Neural cell (in vitro differentiated cells): ENCODE measurements at regions not wholly inside any gene's neighbourhood (a gene's known extent, or its start where the extent isn't known, plus 50 kb on each side); places are given as distances from the start of the nearest gene placed in this dataset.
A peak's percentile ranks its signal among the peaks of the same experiment; 100 is the strongest.

Experiments used
- H2AFZ ChIP-seq: fragments of 200-600, 300-800 bp; sonication (generic), shearing (Covaris generic); 2 replicates; pipeline ENCODE4 v1.6.0; 2014; ENCODE audit warnings: low read depth, mild to moderate bottlenecking, antibody characterized with exemption, low read length, moderate library complexity
- H3F3A ChIP-seq: fragments of 200-600 bp; shearing (Covaris generic); 2 replicates; pipeline ENCODE4 v1.6.1; 2016; ENCODE audit warnings: mild to moderate bottlenecking, moderate library complexity, mixed read lengths, antibody characterized with exemption, low read length; ENCODE audit not compliant: insufficient read depth, poor library complexity, severe bottlenecking
- H3K27ac ChIP-seq: fragments of 200-600, 300-800 bp; sonication (generic), shearing (Covaris generic); 2 replicates; pipeline ENCODE4 v1.5.1; 2014; ENCODE audit warnings: mild to moderate bottlenecking, low read length, moderate library complexity
- H3K27me3 ChIP-seq: fragments of 300-800, 200-600 bp; sonication (generic), shearing (Covaris generic); 2 replicates; pipeline ENCODE4 v1.6.0; 2014; ENCODE audit warnings: mild to moderate bottlenecking, low read depth, low read length, moderate library complexity; ENCODE audit not compliant: insufficient read depth
- H3K36me3 ChIP-seq: fragments of 300-800, 200-600 bp; sonication (generic), shearing (Covaris generic); 2 replicates; pipeline ENCODE4 v1.5.1; 2014; ENCODE audit warnings: mild to moderate bottlenecking, antibody characterized with exemption, low read length, moderate library complexity; ENCODE audit not compliant: insufficient read depth
- H3K4me2 ChIP-seq: fragments of 300-800, 200-600 bp; sonication (generic), shearing (Covaris generic); 2 replicates; pipeline ENCODE4 v1.6.0; 2014; ENCODE audit warnings: mild to moderate bottlenecking, low read length
- H3K4me3 ChIP-seq: fragments of 300-800, 200-600 bp; sonication (generic), shearing (Covaris generic); 2 replicates; pipeline ENCODE4 v1.5.1; 2014; ENCODE audit warnings: mild to moderate bottlenecking, low read length, moderate library complexity
- H3K79me2 ChIP-seq: fragments of 200-600 bp; shearing (Covaris generic); replicated peaks from 2 replicates; pipeline ENCODE4 v1.6.0; 2014; ENCODE audit warnings: mild to moderate bottlenecking, low read length, moderate library complexity; ENCODE audit not compliant: insufficient read depth
- H3K9ac ChIP-seq: fragments of 300-800, 200-600 bp; sonication (generic), shearing (Covaris generic); 2 replicates; pipeline ENCODE4 v1.6.1; 2016; ENCODE audit warnings: mild to moderate bottlenecking, low read length, mixed read lengths
- H3K9me2 ChIP-seq: fragments of 200-600 bp; shearing (Covaris generic); 2 replicates; pipeline ENCODE4 v1.6.1; 2016; ENCODE audit warnings: mild to moderate bottlenecking, low read length, mixed read lengths; ENCODE audit not compliant: insufficient read depth
- H3K9me3 ChIP-seq: fragments of 200-600, 300-800 bp; sonication (generic), shearing (Covaris generic); 2 replicates; pipeline ENCODE4 v1.6.1; 2016; ENCODE audit warnings: mild to moderate bottlenecking, mixed run types, low read length, moderate library complexity, mixed read lengths
- H4K20me1 ChIP-seq: fragments of 200-600 bp; shearing (Covaris generic); 2 replicates; pipeline ENCODE4 v1.6.1; 2016; ENCODE audit warnings: mild to moderate bottlenecking, mixed run types; ENCODE audit not compliant: insufficient read depth
- CTCF ChIP-seq: fragments of 450-650 bp; IDR thresholded peaks from 2 replicates; pipeline ENCODE4 v1.5.1; 2014; ENCODE audit warnings: antibody characterized with exemption, mild to moderate bottlenecking, moderate library complexity; ENCODE audit not compliant: poor library complexity, severe bottlenecking
- EP300 ChIP-seq: fragments of 450-650 bp; conservative IDR thresholded peaks from 2 replicates; pipeline ENCODE4 v1.6.1; 2014; ENCODE audit warnings: antibody characterized with exemption, mild to moderate bottlenecking, moderate library complexity; ENCODE audit not compliant: poor library complexity, severe bottlenecking
- EZH2 ChIP-seq: fragments of 200-600, 300-800 bp; shearing (Covaris generic), sonication (generic); IDR thresholded peaks from 2 replicates; pipeline ENCODE4 v1.6.1; 2014; ENCODE audit warnings: antibody characterized with exemption, low read length, borderline replicate concordance, mild to moderate bottlenecking; ENCODE audit not compliant: insufficient read depth, poor library complexity, severe bottlenecking
- MXI1 ChIP-seq: fragments of 450-650 bp; conservative IDR thresholded peaks from 2 replicates; pipeline ENCODE4 v1.6.1; 2014; ENCODE audit warnings: antibody characterized with exemption, mild to moderate bottlenecking; ENCODE audit not compliant: poor library complexity, severe bottlenecking
- POLR2AphosphoS5 ChIP-seq: IDR thresholded peaks from 2 replicates; pipeline ENCODE4 v1.6.1; 2012
- RAD21 ChIP-seq: fragments of 450-650 bp; conservative IDR thresholded peaks from 2 replicates; pipeline ENCODE4 v1.6.1; 2014; ENCODE audit warnings: antibody characterized with exemption, mild to moderate bottlenecking, moderate library complexity
- REST ChIP-seq: IDR thresholded peaks from 2 replicates; pipeline ENCODE4 v1.6.1; 2012; ENCODE audit warnings: borderline replicate concordance
- SMC3 ChIP-seq: fragments of 450-650 bp; conservative IDR thresholded peaks from 2 replicates; pipeline ENCODE4 v1.6.1; 2014; ENCODE audit warnings: antibody characterized with exemption, mild to moderate bottlenecking, moderate library complexity; ENCODE audit not compliant: poor library complexity
- TAF1 ChIP-seq: IDR thresholded peaks from 2 replicates; pipeline ENCODE4 v1.6.1; 2012; ENCODE audit warnings: low read depth

- H2AFZ ChIP-seq, result no peak overlapping the region
- H3K4me2 ChIP-seq, result no peak overlapping the region
- H3K9ac ChIP-seq, result no peak overlapping the region
- no peaks in the 10 kb centered on the region for H3F3A ChIP-seq
- no peaks in the 10 kb centered on the region for H3K36me3 ChIP-seq
- no peak for TF ChIP-seq MXI1
- TF ChIP-seq SMC3, result no peak
- no peak for TF ChIP-seq EZH2
- TF ChIP-seq CTCF, result no peak
- TF ChIP-seq POLR2AphosphoS5, result no peak
- TF ChIP-seq EP300, result no peak
- TF ChIP-seq RAD21, result no peak
- no peak for TF ChIP-seq TAF1
- no peak for TF ChIP-seq REST
- no peaks in the 10 kb centered on the region for H3K79me2 ChIP-seq
- no peak overlapping the region for H3K27ac ChIP-seq
- H3K9me3 ChIP-seq, result no peaks in the 10 kb centered on the region
- H3K27me3 ChIP-seq, result no peaks in the 10 kb centered on the region
- H3K4me3 ChIP-seq, result peak overlapping the region; percentile 14
- H3K9me2 ChIP-seq, result no peaks in the 10 kb centered on the region
- H4K20me1 ChIP-seq, result no peaks in the 10 kb centered on the region
Measured at GRCh38 chr15:45759936-45760335, 125.1 kb downstream of the SQOR start.

- Histone ChIP-seq H3K27me3 (no peaks in the 10 kb centered on the region), H3K36me3 (no peaks in the 10 kb centered on the region), H4K20me1 (no peaks in the 10 kb centered on the region), H3K27ac (peak overlapping the region; percentile 42), H3K4me2 (no peak overlapping the region), H3K9me2 (no peaks in the 10 kb centered on the region), H2AFZ (no peak overlapping the region), H3K4me3 (no peak overlapping the region), H3F3A (no peaks in the 10 kb centered on the region), H3K79me2 (no peaks in the 10 kb centered on the region), H3K9me3 (no peaks in the 10 kb centered on the region), H3K9ac (no peak overlapping the region)
- TF ChIP-seq RAD21 (no peak), TAF1 (no peak), EP300 (no peak), POLR2AphosphoS5 (no peak), REST (no peak), MXI1 (no peak), SMC3 (no peak), EZH2 (no peak), CTCF (no peak)
Measured at GRCh38 chr15:45762726-45763125, 127.9 kb downstream of the SQOR start.
